A673 (cell line): ENCODE measurements at regions not wholly inside any gene's neighbourhood (a gene's known extent, or its start where the extent isn't known, plus 50 kb on each side); places are given as distances from the start of the nearest gene placed in this dataset.

Experiments
- BruUV-seq: library from RNA; stranded (reverse); fragments of 400-500 nt; replicated peaks from 2 replicates; lab custom pipeline; 2021; lab: Mats Ljungman, UMichigan
- CTCF ChIA-PET: fragments of 300-600 bp; sonication (Branson Sonifier 250); formaldehyde crosslinking; loops from one replicate; lab custom pipeline; 2022; ENCODE audit warnings: antibody characterized with exemption; lab: Charles Lee
- POLR2A ChIA-PET: fragments of 300-600 bp; sonication (Branson Sonifier 250); formaldehyde crosslinking; loops from one replicate; lab custom pipeline; 2022; ENCODE audit warnings: antibody characterized with exemption; ENCODE audit not compliant: low non-redundant PET; lab: Charles Lee
- DNase-seq: peaks from one replicate; pipeline ENCODE4 v3.0.0-alpha.2; 2015; ENCODE audit warnings: low spot score
- H3K27ac ChIP-seq: fragments of 200-600 bp; sonication (generic); 2 replicates; pipeline ENCODE4 v1.5.1; 2016; ENCODE audit warnings: mixed run types, low read depth, mild to moderate bottlenecking, mixed read lengths, antibody characterized with exemption, low read length; ENCODE audit not compliant: poor library complexity, severe bottlenecking
- H3K27me3 ChIP-seq: fragments of 200-600 bp; sonication (generic); replicated peaks from 2 replicates; pipeline ENCODE4 v1.6.1; 2017; ENCODE audit warnings: mixed run types, low read depth, mild to moderate bottlenecking, mixed read lengths, antibody characterized with exemption, low read length; ENCODE audit not compliant: insufficient read depth, poor library complexity
- H3K36me3 ChIP-seq: fragments of 200-600 bp; sonication (generic); 2 replicates; pipeline ENCODE4 v1.6.1; 2016; ENCODE audit warnings: mixed run types, mild to moderate bottlenecking, mixed read lengths, antibody characterized with exemption, low read length; ENCODE audit not compliant: insufficient read depth, poor library complexity, severe bottlenecking
- H3K4me1 ChIP-seq: fragments of 200-600 bp; sonication (generic); 2 replicates; pipeline ENCODE4 v1.6.1; 2017; ENCODE audit warnings: mixed run types, mild to moderate bottlenecking, mixed read lengths, antibody characterized with exemption, low read length; ENCODE audit not compliant: insufficient read depth, poor library complexity, severe bottlenecking
- H3K4me3 ChIP-seq: fragments of 200-600 bp; sonication (generic); 2 replicates; pipeline ENCODE4 v1.5.1; 2016; ENCODE audit warnings: low read depth, mixed run types, mild to moderate bottlenecking, mixed read lengths, low read length; ENCODE audit not compliant: poor library complexity, severe bottlenecking
- H3K9me3 ChIP-seq: fragments of 200-600 bp; sonication (generic); 2 replicates; pipeline ENCODE4 v1.6.1; 2016; ENCODE audit warnings: mixed run types, low read depth, mild to moderate bottlenecking, mixed read lengths, antibody characterized with exemption, low read length; ENCODE audit not compliant: poor library complexity, severe bottlenecking
- EZH2 ChIP-seq: fragments of 200-600 bp; sonication (generic); IDR thresholded peaks from 2 replicates; pipeline ENCODE4 v1.6.1; 2017; ENCODE audit warnings: borderline replicate concordance, low read depth, mild to moderate bottlenecking, mixed read lengths, antibody characterized with exemption, low read length; ENCODE audit not compliant: poor library complexity, severe bottlenecking
- intact Hi-C: fragments of 100-400 bp; cut with micrococcal nuclease; formaldehyde crosslinking; loops from one replicate; pipeline ENCODE4 v1.10.0; 2022; ENCODE audit not compliant: unreplicated experiment
- TF ChIP-seq, protein P1 (sequence below): fragments of 300-800, 200-600 bp; sonication (generic); conservative IDR thresholded peaks from 2 replicates; pipeline ENCODE4 v1.5.1; 2017; ENCODE audit warnings: low read depth, mild to moderate bottlenecking, antibody characterized with exemption, low read length, moderate library complexity, mixed read lengths

GRCh38 chr10:55280696-55281095 is 479.7 kb upstream of the PCDH15 start:
- intact Hi-C loops = no loop called here
- Histone ChIP-seq H3K27ac (no peak overlapping the region), H3K9me3 (peaks cover 14% of the 10 kb centered on the region), H3K27me3 (no peaks in the 10 kb centered on the region), H3K36me3 (no peaks in the 10 kb centered on the region), H3K4me1 (no peaks in the 10 kb centered on the region), H3K4me3 (no peak overlapping the region)
- no TSS peak for BruUV-seq
- CTCF ChIA-PET = no interaction called here
- POLR2A ChIA-PET = no interaction called here
- no peak for DNase-seq
- TF ChIP-seq, protein P1, sequence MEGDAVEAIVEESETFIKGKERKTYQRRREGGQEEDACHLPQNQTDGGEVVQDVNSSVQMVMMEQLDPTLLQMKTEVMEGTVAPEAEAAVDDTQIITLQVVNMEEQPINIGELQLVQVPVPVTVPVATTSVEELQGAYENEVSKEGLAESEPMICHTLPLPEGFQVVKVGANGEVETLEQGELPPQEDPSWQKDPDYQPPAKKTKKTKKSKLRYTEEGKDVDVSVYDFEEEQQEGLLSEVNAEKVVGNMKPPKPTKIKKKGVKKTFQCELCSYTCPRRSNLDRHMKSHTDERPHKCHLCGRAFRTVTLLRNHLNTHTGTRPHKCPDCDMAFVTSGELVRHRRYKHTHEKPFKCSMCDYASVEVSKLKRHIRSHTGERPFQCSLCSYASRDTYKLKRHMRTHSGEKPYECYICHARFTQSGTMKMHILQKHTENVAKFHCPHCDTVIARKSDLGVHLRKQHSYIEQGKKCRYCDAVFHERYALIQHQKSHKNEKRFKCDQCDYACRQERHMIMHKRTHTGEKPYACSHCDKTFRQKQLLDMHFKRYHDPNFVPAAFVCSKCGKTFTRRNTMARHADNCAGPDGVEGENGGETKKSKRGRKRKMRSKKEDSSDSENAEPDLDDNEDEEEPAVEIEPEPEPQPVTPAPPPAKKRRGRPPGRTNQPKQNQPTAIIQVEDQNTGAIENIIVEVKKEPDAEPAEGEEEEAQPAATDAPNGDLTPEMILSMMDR = no peak
- TF ChIP-seq EZH2 = no peak

GRCh38 chr10:55277549-55277948 is 476.5 kb upstream of the PCDH15 start:
- H3K36me3 ChIP-seq = no peaks in the 10 kb centered on the region

GRCh38 chr10:55274367-55274766 is 473.3 kb upstream of the PCDH15 start:
- no peak for DNase-seq
- no peaks in the 10 kb centered on the region for H3K9me3 ChIP-seq
- TF ChIP-seq EZH2 = no peak
- TF ChIP-seq, protein P1 = no peak
- no peaks in the 10 kb centered on the region for H3K27me3 ChIP-seq
- ChIA-PET CTCF (no interaction called here), POLR2A (no interaction called here)
- intact Hi-C loops = no loop called here
- H3K27ac ChIP-seq = no peak overlapping the region
- BruUV-seq = no TSS peak
- H3K36me3 ChIP-seq = no peaks in the 10 kb centered on the region
- H3K4me3 ChIP-seq = no peak overlapping the region
- H3K4me1 ChIP-seq = no peaks in the 10 kb centered on the region

More at GRCh38 chr10:55277549-55277948, 476.5 kb upstream of the PCDH15 start:
- Histone ChIP-seq H3K4me1 (no peaks in the 10 kb centered on the region), H3K27me3 (no peaks in the 10 kb centered on the region), H3K4me3 (no peak overlapping the region), H3K27ac (no peak overlapping the region), H3K9me3 (peaks cover 5% of the 10 kb centered on the region)
- no TSS peak for BruUV-seq
- POLR2A ChIA-PET = no interaction called here
- DNase-seq = no peak
- CTCF ChIA-PET = no interaction called here
- intact Hi-C loops = no loop called here
- no peak for TF ChIP-seq EZH2
- TF ChIP-seq, protein P1 = no peak
